Colonic mucosa (tissue), 4 donors: ENCODE measurements at regions not wholly inside any gene's neighbourhood (a gene's known extent, or its start where the extent isn't known, plus 50 kb on each side); places are given as distances from the start of the nearest gene placed in this dataset.
A peak's percentile ranks its signal among the peaks of the same experiment; 100 is the strongest.

ENCODE experiments used
- DNase-seq: peaks from one replicate; pipeline ENCODE4 v3.0.0-alpha.2; 2020
- H3K27ac ChIP-seq: fragments of 200-600 bp; one replicate; pipeline ENCODE4 v1.8.0; 2021
- H3K27me3 ChIP-seq: fragments of 200-600 bp; one replicate; pipeline ENCODE4 v1.8.0; 2021
- H3K36me3 ChIP-seq: fragments of 200-600 bp; one replicate; pipeline ENCODE4 v1.8.0; 2021
- H3K4me1 ChIP-seq: fragments of 200-600 bp; one replicate; pipeline ENCODE4 v1.8.0; 2021; ENCODE audit warnings: mild to moderate bottlenecking
- H3K4me3 ChIP-seq: fragments of 200-600 bp; one replicate; pipeline ENCODE4 v1.8.0; 2021
- H3K9ac ChIP-seq, 2 donors: one replicate each; pipeline ENCODE4 v1.7.0; 2013; ENCODE audit warnings: control low read depth in 2 of 2, low read depth in 2 of 2, low read length in 2 of 2
- H3K9me3 ChIP-seq: fragments of 200-600 bp; one replicate; pipeline ENCODE4 v1.8.0; 2021
- CTCF ChIP-seq: fragments of 200-600 bp; IDR thresholded peaks from one replicate; pipeline ENCODE4 v1.8.0; 2022; ENCODE audit warnings: antibody characterized with exemption, mild to moderate bottlenecking
- intact Hi-C: fragments of 100-400 bp; cut with DNase I; formaldehyde crosslinking; loops from one replicate; pipeline ENCODE4 v1.14.1; 2022
- donor health status: healthy.
- donor health status: DM: no; HTN: no; CAD: no.
- donor health status: DM: no; HTN: no; CAD: no.

- H3K4me3 ChIP-seq: no peak overlapping the region
- no peaks in the 10 kb centered on the region for H3K27me3 ChIP-seq
- no peak for TF ChIP-seq CTCF
- no peaks in the 10 kb centered on the region for H3K36me3 ChIP-seq
- no peaks in the 10 kb centered on the region for H3K4me1 ChIP-seq
- no peak overlapping the region for H3K9ac ChIP-seq
- no peaks in the 10 kb centered on the region for H3K9me3 ChIP-seq
- intact Hi-C loops: no loop called here
- no peak for DNase-seq
- no peak overlapping the region for H3K27ac ChIP-seq
These were observed 178.0 kb upstream of the TBL1XR1 start for GRCh38 chr3:177375316-177375715.

GRCh38 chr3:177377166-177377565 lies 179.9 kb upstream of the TBL1XR1 start:
- no peak overlapping the region for H3K27ac ChIP-seq
- no peaks in the 10 kb centered on the region for H3K4me1 ChIP-seq
- H3K36me3 ChIP-seq: no peaks in the 10 kb centered on the region
- peak; percentile 76 for DNase-seq
- H3K9ac ChIP-seq: no peak overlapping the region
- H3K4me3 ChIP-seq: no peak overlapping the region
- intact Hi-C loops: no loop called here
- no peak for TF ChIP-seq CTCF
- H3K27me3 ChIP-seq: no peaks in the 10 kb centered on the region
- H3K9me3 ChIP-seq: no peaks in the 10 kb centered on the region

GRCh38 chr3:177378168-177378567 lies 180.9 kb upstream of the TBL1XR1 start:
- H3K4me1 ChIP-seq: no peaks in the 10 kb centered on the region
- H3K36me3 ChIP-seq: no peaks in the 10 kb centered on the region
- H3K9ac ChIP-seq: no peak overlapping the region
- H3K27me3 ChIP-seq: no peaks in the 10 kb centered on the region
- intact Hi-C loops: no loop called here
- TF ChIP-seq CTCF: no peak
- no peak overlapping the region for H3K4me3 ChIP-seq
- DNase-seq: no peak
- no peaks in the 10 kb centered on the region for H3K9me3 ChIP-seq
- no peak overlapping the region for H3K27ac ChIP-seq

GRCh38 chr3:177379045-177379444 lies 181.8 kb upstream of the TBL1XR1 start:
- H3K27ac ChIP-seq: no peak overlapping the region
- DNase-seq: no peak
- H3K4me3 ChIP-seq: no peak overlapping the region
- no peaks in the 10 kb centered on the region for H3K9me3 ChIP-seq
- no peaks in the 10 kb centered on the region for H3K27me3 ChIP-seq
- intact Hi-C loops: no loop called here
- H3K36me3 ChIP-seq: no peaks in the 10 kb centered on the region
- no peak overlapping the region for H3K9ac ChIP-seq
- TF ChIP-seq CTCF: no peak
- no peaks in the 10 kb centered on the region for H3K4me1 ChIP-seq

- DNase-seq: no peak
- intact Hi-C loops: no loop called here
- Histone ChIP-seq H3K4me1 (no peaks in the 10 kb centered on the region), H3K27me3 (no peaks in the 10 kb centered on the region), H3K9ac (no peak overlapping the region), H3K4me3 (no peak overlapping the region), H3K9me3 (no peaks in the 10 kb centered on the region), H3K36me3 (no peaks in the 10 kb centered on the region), H3K27ac (no peak overlapping the region)
- no peak for TF ChIP-seq CTCF
These were observed 183.8 kb upstream of the TBL1XR1 start for GRCh38 chr3:177381070-177381469.

- no peak overlapping the region for H3K27ac ChIP-seq
- no peaks in the 10 kb centered on the region for H3K9me3 ChIP-seq
- DNase-seq: no peak
- H3K27me3 ChIP-seq: no peaks in the 10 kb centered on the region
- no peaks in the 10 kb centered on the region for H3K36me3 ChIP-seq
- H3K9ac ChIP-seq: no peak overlapping the region
- TF ChIP-seq CTCF: no peak
- no peaks in the 10 kb centered on the region for H3K4me1 ChIP-seq
- no peak overlapping the region for H3K4me3 ChIP-seq
- intact Hi-C loops: no loop called here
These were observed 185.7 kb upstream of the TBL1XR1 start for GRCh38 chr3:177382944-177383343.
